GM18858 (cell line): ENCODE measurements at regions not wholly inside any gene's neighbourhood (a gene's known extent, or its start where the extent isn't known, plus 50 kb on each side); places are given as distances from the start of the nearest gene placed in this dataset.

Source experiments
- ATAC-seq: cut with Tn5 transposase; IDR thresholded peaks from one replicate; pipeline ENCODE4 v1.9.1; 2021; ENCODE audit not compliant: unreplicated experiment

DNA sequence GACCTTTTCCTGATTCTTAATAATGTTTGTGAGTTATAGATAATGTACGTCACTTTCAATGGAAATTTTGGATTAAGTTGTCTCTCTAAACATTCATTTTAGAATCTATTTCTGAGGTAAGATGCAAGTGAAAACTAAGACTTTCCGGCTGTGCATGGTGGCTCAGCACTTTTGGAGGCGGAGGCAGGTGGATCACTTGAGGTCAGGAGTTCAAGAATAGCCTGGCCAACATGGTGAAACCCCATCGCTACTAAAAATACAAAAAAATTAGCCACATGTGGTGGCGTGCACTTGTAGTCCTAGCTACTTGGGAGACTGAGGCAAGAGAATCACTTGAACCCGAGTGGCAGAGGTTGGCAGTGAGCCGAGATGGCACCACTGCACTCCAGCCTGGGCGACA lies 524.6 kb upstream of the SLIT2 start:
- ATAC-seq, result no peak

DNA sequence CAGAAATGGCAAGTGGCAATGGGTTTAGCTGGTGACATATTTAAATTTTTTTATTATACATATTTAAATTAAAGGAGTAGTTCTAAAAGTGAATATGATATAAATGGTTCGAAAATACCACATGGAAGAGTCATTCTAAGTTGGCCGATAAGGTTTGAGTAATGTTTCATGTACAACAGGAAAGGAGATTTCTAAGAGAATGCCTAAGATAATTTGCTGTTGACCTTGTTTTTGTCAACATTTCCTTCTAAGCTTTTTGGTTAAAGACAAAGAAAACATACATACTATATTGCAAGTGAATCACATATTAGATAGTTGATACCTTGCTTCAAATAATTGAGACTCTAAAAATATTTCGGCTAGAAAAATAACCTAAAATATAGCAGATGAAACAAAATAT lies 526.6 kb upstream of the SLIT2 start:
- no peak for ATAC-seq

DNA sequence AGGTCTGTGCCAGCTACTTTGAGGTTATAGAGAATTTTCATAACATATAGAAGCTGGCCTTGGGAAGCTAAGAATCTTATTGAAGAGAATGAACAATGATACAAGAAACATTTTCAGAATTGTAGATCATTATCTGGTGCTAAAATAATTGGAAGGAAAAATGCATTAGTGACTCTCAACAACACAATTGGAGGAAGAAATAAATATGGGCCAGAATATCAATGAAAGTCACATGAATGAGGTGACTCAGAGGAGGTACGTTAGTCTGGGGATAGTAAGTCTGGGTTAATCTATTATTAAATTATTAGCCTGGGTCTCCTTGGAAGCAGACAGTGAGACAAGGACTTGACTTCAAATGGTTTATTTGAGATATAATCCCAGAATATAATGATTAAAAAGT lies 529.3 kb upstream of the SLIT2 start:
- no peak for ATAC-seq

DNA sequence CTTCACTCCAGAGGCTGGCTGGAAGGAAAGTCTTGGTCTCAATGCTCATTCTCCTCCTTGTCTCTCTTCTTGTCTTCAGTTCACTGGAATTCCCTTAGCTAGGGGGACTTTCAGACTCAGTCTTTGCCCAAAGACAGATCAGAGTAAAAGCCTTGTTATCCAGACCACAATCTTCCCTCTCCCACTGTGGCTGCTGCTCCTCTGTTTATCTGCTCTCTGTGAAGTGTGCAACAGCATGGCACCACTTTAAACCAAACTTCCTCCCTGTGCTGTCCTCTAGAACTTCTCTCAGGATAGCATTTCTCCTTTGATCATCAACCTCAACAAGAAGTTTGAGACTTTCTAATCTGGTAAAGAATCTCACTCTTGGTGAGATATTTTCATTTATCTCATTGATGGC lies 530.1 kb upstream of the SLIT2 start:
- no peak for ATAC-seq

DNA sequence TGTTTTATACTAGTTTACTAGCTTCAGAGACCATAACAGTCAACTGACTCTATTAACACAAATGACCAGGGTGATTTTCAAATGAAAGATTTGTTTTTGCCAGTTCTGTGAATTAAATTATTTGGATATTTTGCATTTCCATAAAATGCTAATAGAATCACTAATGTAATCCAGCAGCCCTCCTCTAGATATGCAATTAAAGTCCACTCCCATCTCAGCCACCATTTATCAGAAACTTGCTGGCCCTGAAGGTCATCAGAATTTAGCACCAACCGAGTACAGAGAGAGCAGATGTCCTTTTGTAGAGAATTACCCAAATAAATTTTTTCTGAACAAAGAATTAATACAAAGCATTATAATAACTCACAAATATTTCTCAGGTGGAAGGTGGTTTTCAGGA lies 531.1 kb upstream of the SLIT2 start:
- no peak for ATAC-seq

DNA sequence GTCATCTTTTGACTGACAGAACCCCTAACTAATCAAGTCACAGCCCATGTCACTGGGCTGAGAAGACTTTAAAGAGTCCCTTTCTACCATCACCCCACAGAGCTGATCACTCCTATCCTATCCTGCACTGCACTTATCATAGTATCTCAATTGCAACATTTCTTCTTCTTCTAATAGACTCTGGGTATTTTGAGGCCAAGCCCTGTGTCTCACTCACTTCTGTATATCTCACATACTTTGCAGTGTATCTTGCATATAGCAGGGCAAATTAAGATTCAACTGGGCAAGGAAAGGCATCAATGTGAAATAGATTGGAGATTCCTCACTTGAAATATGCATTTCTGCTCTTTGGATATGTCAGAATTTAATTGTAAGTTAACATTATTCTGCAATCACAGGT lies 531.5 kb upstream of the SLIT2 start:
- ATAC-seq, result no peak

DNA sequence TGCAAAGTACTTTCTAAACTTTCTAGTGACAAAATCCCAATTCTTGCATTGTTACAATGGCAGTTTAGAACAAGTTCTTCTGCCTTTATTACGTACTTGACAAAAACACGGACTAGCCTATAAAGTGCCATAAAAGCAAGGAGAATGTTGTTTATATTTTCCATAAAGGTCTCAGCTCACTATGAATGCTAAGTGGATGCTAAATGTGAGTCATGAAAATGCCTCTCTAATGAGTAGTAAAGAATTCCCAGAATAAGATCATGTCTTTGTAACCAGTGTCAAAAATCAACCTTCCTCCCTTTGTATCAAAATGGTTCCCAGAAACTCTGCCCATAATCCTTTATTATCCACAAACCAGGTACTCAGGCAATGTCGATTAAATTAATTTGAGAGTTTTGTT lies 539.8 kb upstream of the SLIT2 start:
- ATAC-seq, result no peak

DNA sequence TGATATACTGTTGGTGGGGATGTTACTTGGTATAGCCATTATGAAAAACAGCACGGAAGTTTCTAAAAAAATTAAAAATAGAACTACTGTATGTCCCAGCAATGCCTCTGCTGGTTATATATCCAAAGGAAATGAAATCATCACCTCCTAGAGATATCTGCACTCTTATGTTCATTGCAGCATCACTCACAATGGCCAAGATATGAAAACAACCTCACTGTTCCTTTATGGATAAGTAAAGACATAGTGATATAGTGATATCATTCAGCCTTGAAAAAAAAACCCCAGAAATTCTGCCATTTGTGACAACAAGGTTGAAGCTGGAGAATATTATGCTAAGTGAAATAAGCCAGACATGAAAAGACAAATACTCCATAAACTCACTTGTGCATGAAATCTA lies 543.8 kb upstream of the SLIT2 start:
- ATAC-seq, result no peak

DNA sequence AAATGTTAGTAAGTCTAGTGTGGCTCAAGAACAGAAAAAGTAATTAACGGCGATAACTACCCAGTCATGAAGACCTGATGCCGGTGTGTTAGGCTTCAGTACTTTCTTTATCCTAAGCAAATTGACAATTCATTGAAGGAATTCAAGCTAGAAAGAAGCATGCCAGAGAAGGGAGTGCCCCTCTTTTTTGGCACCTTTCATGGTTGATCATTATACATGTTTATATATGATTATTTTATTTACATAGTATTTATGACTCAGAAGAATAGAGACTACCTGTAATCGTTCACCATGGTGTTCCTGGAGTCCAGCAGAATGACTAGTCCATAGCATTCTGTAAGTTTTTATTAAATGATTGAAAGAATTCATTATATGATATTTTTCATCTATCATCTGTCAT lies 548.3 kb upstream of the SLIT2 start:
- ATAC-seq, result no peak

DNA sequence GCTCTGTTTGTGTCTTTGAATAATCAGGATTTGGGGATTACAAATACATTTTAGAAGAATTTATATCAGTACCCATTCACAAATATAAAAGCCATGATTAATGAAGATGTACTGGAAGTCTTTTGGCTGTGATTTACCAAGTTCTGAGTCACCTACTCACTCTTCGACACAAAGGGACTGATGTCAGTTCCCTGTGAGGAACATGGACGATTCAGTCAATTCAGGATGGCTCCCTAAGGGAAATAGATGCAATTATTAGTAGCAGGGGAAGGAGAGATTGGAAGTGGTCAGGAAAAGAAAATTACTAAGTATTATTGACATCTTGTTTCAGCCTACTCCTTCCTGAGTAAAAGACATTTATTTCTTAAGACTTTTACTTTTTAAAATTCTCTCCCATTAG lies 550.7 kb upstream of the SLIT2 start:
- no peak for ATAC-seq

DNA sequence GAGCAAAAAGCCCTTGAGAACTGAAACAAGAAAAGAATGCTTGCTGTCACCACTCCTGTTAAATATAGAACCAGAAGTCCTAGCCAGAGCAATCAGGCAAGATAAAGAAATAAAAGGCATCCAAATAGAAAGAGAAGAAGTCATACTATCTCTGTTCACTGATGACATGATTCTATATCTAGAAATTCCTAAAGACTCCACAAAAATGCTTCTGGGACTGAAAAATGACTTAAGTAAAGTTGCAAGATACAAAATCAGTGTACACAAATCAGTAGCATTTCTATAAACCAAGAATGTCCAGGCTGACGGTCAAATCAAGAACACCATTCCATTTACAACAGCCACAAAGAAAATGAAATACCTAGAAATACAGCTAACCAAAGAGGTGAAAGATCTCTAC lies 552.7 kb upstream of the SLIT2 start:
- ATAC-seq, result no peak

DNA sequence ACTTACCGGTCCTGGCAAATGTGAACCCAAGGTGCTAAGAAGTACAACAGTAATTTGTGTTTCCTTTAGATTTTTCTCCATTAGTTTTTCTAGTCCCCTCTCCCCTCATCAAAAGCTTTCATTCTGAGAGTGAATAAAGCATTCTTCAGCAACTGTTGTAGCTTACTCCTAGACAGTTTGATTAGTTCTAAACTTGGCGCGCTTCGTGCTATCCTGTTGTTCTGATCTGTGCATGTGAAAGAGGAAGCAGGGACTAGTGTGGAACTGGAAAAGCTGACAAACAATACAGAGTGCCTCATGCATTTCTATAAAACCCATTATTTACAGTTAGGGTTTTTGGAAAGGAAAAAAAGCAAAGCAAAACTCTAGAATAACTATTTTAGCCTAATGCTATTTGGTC lies 556.9 kb upstream of the SLIT2 start:
- no peak for ATAC-seq

DNA sequence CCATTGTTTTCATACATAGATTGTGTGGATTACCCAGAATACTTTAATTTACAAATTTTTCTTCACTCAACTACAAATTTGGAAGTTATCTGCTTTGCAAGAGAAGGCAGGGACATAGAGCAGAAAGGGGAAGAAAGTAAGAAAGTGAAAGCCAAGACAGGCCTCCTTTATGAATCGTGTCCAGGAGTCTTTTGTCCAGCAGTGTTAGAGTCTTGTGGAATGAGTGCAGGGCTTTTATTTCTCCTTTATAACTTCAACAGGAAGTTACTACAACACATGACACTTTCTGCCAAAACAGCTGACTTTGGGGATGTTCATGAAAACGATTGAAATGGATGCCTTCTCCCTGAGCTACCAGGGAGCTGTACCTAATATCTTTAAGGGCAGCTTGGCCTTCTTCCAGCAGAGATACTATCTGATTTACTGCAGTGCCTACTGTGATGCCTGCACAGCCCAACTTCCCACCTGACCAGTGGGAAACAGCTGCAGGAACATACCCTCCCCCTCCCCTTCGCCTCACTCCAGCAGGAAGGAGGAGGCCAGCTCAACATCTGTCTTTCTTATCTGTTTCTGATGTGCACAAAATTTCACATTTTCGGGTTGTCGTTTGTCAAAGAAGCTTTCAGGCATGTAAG lies 557.7 kb upstream of the SLIT2 start:
- no peak for ATAC-seq

DNA sequence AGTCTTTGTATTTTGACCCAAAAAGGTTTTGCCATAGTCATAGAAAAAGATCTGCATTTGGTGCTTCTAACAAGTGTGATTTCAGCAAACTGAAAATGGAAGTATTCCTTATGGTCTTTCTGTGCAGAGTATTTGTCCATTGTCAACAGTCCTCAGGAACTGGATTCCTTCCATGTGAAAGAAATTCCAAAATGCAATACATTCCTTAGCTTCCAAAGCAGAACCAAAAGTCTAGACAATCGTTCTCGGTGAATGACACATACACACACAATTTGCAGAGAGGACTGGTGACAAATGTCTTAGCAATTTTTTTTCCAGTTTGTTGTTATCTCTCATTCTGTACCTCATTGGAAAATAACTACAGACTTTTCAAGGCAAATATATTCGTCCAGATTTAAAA lies 562.2 kb upstream of the SLIT2 start:
- ATAC-seq, result no peak

DNA sequence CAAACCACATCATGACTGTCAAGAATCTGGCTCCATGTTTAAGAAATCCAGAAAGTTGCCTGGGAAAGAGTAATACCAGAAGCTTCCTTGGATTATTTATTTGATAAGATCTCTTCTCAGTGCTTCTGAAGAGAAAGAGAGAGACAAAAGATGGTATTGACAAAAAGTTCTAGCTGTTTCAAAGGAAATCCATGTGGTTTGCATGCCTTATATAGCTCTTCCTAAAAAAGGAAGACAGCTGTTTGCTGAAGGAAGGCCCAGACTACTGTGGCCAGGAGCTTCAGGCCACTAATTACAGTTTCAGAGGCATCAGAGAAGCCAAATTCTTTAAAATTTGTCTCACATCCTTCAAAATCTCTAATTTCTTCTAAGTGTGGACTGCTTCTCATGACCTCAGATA lies 565.2 kb upstream of the SLIT2 start:
- no peak for ATAC-seq

DNA sequence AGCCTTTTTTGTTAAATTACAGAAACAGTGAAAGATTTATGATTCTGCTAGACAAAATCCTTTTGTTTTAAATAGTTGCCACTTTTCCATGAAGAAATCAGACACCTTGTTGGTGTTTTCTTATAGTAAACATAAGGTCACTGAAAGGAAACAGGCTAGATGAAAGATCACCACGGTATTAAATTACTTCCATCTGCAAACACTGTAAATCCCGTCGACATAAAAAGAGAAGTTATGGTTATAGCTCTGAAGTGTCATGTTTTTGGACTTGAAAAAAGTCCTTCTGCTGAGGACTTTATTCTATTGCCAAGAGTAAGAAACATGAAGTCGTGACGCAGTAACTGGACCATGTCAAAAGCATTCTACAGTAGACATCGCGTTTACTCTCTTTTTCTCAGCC lies 567.6 kb upstream of the SLIT2 start:
- ATAC-seq, result no peak

DNA sequence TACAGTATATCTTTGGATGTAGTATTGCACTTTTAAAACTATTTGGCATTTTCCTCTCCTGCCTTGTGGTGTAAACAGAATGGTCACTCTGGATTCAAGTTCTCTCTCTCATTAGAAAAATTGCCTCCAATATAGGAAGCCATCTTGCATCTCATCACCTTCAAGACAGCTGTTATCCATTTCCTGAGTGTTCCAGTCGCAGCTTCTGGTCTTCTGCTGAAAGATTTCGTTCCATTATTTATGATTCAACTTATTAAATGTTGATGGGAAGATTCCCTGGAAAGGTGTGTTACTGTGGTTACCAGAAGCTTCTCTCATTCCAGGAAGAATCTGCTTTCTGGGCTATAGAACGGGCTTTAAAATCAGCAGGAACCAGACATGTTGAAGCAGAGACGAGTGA lies 568.3 kb upstream of the SLIT2 start:
- ATAC-seq, result no peak

DNA sequence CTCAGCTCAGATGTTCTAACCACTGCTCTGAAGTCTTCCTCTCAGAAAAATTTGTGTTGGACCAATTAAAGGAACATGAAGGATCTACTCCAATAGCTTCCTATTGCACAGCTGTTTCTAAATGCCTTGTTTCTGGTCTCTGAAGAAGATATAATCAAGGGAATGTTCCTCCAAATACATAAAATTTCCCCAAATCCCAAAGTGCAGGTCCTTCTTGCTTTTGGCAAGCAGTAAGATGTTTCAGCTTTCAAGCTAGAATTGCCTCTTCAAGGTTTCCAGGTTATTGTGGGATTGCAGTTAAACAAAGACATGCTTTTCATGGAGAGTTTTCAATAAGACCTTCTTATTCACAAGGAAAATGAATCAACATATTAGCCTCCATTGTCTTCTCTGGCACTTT lies 574.5 kb upstream of the SLIT2 start:
- ATAC-seq, result no peak

DNA sequence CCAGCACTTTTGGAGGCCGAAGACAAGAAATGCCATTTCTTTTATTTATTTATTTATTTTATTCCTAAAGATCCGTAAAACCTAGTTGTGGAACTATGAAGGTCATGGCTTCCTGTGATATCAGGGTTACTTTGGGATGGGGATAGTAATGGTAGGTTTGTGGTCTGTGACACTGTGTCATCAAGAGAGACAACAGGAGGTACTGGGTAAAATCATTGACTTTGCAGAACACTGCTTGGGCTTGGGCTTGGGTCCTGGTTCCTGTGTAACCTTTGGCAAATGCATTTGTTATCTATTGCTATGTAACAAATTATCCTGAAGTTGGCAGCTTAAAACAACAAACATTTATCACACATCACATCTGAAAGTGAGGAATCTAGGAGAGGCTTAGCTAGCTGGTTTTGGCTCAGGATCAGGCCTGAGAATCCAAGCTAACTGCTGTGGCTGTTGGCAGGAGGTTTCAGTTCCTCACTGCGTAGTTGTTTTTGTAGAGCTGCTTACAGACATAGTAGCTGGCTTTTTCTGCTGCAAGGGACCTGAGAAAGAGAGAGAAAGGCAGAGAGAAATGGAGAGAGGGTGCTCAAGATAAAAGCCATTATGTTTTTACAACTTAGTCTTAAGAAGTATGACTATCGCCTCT lies 576.4 kb upstream of the SLIT2 start:
- no peak for ATAC-seq

DNA sequence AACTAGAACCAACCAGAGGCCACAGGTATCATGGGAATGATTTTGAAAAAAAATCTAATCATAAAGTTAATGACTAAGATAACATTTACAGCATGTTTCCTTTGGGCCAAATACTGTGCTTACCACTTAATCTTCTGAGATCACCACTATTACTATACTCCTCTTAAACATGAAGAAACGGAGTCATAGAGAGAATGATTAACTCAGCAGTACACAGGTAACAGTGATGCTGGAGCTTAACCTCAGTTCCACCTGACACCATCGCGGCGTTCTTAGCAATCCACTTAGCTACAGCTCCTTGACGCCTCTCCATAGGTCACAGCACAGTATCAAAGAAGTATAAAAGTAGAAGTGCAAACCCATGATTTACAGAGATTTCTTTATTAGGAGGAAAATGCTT lies 592.6 kb upstream of the SLIT2 start:
- ATAC-seq, result no peak

DNA sequence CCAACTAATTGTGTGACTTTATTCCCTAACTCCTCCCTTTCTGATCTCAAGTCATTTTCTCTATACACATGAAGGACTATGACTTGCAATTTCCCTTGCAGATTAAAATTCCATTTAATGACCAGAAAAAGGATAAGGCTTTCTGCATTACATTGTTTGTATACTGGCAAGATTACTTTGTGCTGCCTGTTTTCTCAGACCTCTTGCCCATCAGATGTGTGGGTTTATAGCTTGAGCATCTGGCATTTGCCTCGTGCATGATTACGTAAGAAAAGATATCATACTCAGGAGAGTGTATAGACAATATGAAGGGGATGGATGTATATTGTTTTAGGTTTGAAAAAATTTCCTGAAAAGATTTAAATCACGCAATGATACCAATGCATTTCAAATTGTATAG lies 593.8 kb upstream of the SLIT2 start:
- no peak for ATAC-seq

DNA sequence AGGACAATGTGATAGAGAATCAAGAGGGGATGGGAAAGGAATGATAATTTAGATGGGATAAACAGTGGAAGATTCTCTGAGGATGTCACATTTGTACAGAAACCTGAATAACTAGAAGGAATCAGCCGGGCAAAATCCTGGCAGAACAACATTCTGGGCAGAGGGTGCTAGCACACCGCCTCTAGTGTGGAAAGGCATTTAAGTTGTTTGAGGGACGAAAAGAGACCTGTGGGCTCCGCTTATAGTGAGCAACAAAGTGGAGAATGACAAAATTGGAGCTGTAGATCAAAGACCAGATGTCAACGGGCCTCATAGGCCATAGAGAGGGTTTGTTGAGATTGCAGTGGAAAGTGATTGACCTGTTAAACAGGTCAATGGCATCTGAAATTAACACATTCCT lies 596.0 kb upstream of the SLIT2 start:
- ATAC-seq, result no peak
